GM23338 (cell line): ENCODE measurements at regions not wholly inside any gene's neighbourhood (a gene's known extent, or its start where the extent isn't known, plus 50 kb on each side); places are given as distances from the start of the nearest gene placed in this dataset.

ENCODE experiments used
- ATAC-seq: fragments of 200-7000 bp; cut with Tn5 transposase; 3 replicates; pipeline ENCODE4 v1.9.1; 2020
- DNase-seq: peaks from one replicate; pipeline ENCODE4 v3.0.0-alpha.2; 2015; ENCODE audit warnings: low spot score
- H2AFZ ChIP-seq: fragments of 200-600 bp; sonication (generic); 2 replicates; pipeline ENCODE4 v1.8.0; 2016; ENCODE audit warnings: antibody characterized with exemption, mild to moderate bottlenecking, moderate library complexity
- H3F3A ChIP-seq: fragments of 200-600 bp; sonication (generic); replicated peaks from 2 replicates; pipeline ENCODE4 v1.8.0; 2017; ENCODE audit warnings: antibody characterized with exemption, mixed run types, low read depth
- H3K27ac ChIP-seq: fragments of 200-600 bp; sonication (generic); 2 replicates; pipeline ENCODE4 v1.6.1; 2016; ENCODE audit warnings: low read depth
- H3K27me3 ChIP-seq: fragments of 200-600 bp; sonication (generic); 2 replicates; pipeline ENCODE4 v1.8.0; 2016; ENCODE audit warnings: mild to moderate bottlenecking, mixed run types, moderate library complexity; ENCODE audit not compliant: insufficient read depth
- H3K36me3 ChIP-seq: fragments of 200-600 bp; sonication (generic); 2 replicates; pipeline ENCODE4 v1.8.0; 2016; ENCODE audit warnings: mild to moderate bottlenecking; ENCODE audit not compliant: insufficient read depth
- H3K4me1 ChIP-seq: fragments of 200-600 bp; sonication (generic); 2 replicates; pipeline ENCODE4 v1.8.0; 2016; ENCODE audit warnings: mild to moderate bottlenecking, moderate library complexity; ENCODE audit not compliant: insufficient read depth
- H3K4me2 ChIP-seq: fragments of 200-600 bp; sonication (generic); 2 replicates; pipeline ENCODE4 v1.7.1; 2017; ENCODE audit warnings: mixed run types
- H3K4me3 ChIP-seq: fragments of 200-600 bp; sonication (generic); 2 replicates; pipeline ENCODE4 v1.6.1; 2016; ENCODE audit warnings: mixed run types
- H3K79me2 ChIP-seq: fragments of 200-600 bp; sonication (generic); replicated peaks from 2 replicates; pipeline ENCODE4 v1.8.0; 2017; ENCODE audit warnings: mild to moderate bottlenecking; ENCODE audit not compliant: insufficient read depth
- H3K9me2 ChIP-seq: fragments of 200-600 bp; sonication (generic); 2 replicates; pipeline ENCODE4 v1.8.0; 2017; ENCODE audit not compliant: insufficient read depth
- H4K20me1 ChIP-seq: fragments of 200-600 bp; sonication (generic); replicated peaks from 2 replicates; pipeline ENCODE4 v1.8.0; 2017; ENCODE audit warnings: mild to moderate bottlenecking; ENCODE audit not compliant: insufficient read depth
- H3K27ac Mint-ChIP-seq: 2 replicates; pipeline ENCODE4 v1.8.0; 2020; ENCODE audit warnings: inconsistent platforms, mild to moderate bottlenecking, moderate library complexity, mixed read lengths
- H3K27me3 Mint-ChIP-seq: 3 replicates; pipeline ENCODE4 v1.8.0; 2022; ENCODE audit warnings: low read depth, mild to moderate bottlenecking, moderate library complexity, mixed read lengths, inconsistent platforms; ENCODE audit not compliant: insufficient read depth, poor library complexity
- H3K36me3 Mint-ChIP-seq: 3 replicates; pipeline ENCODE4 v1.8.0; 2021; ENCODE audit warnings: low read depth, mild to moderate bottlenecking, inconsistent platforms, moderate library complexity, mixed read lengths
- H3K4me1 Mint-ChIP-seq: 3 replicates; pipeline ENCODE4 v1.8.0; 2020; ENCODE audit warnings: mild to moderate bottlenecking, inconsistent platforms, mixed read lengths
- H3K4me3 Mint-ChIP-seq: 3 replicates; pipeline ENCODE4 v1.8.0; 2021; ENCODE audit warnings: moderate library complexity, mild to moderate bottlenecking, inconsistent platforms, mixed read lengths
- H3K9me3 Mint-ChIP-seq: 3 replicates; pipeline ENCODE4 v1.8.0; 2020; ENCODE audit warnings: moderate library complexity, mild to moderate bottlenecking, inconsistent platforms, mixed read lengths
- CREB1 ChIP-seq: fragments of 250-450 bp; sonication (Bioruptor Pico); IDR thresholded peaks from 2 replicates; pipeline ENCODE4 v1.5.0; 2020; ENCODE audit warnings: low read depth, mild to moderate bottlenecking, moderate library complexity
- JUNB ChIP-seq: IDR thresholded peaks from one replicate; pipeline ENCODE4 v1.6.1; 2016; ENCODE audit warnings: antibody characterized with exemption; ENCODE audit not compliant: unreplicated experiment
- NANOG ChIP-seq: IDR thresholded peaks from 2 replicates; pipeline ENCODE4 v1.6.1; 2016; ENCODE audit warnings: antibody characterized with exemption, borderline replicate concordance
- POLR2AphosphoS5 ChIP-seq: IDR thresholded peaks from 2 replicates; pipeline ENCODE4 v1.6.1; 2016; ENCODE audit warnings: antibody characterized with exemption, low read depth
- REST ChIP-seq: IDR thresholded peaks from one replicate; pipeline ENCODE4 v1.6.1; 2018; ENCODE audit warnings: antibody characterized with exemption; ENCODE audit not compliant: unreplicated experiment
- ZNF114 ChIP-seq: fragments of 250-450 bp; sonication (Bioruptor Pico); IDR thresholded peaks from 2 replicates; pipeline ENCODE4 v1.5.0; 2020; ENCODE audit warnings: mild to moderate bottlenecking, moderate library complexity
- ZNF331 ChIP-seq: fragments of 250-450 bp; sonication (Bioruptor Pico); IDR thresholded peaks from 2 replicates; pipeline ENCODE4 v1.5.0; 2020; ENCODE audit warnings: low read depth, mild to moderate bottlenecking, moderate library complexity
- ZNF462 ChIP-seq: fragments of 250-450 bp; sonication (Bioruptor Pico); IDR thresholded peaks from 2 replicates; pipeline ENCODE4 v1.5.0; 2020; ENCODE audit warnings: mild to moderate bottlenecking, moderate library complexity

- TF ChIP-seq ZNF462 (CRISPR knock-in tag): no peak
- TF ChIP-seq ZNF114 (CRISPR knock-in tag): no peak
- no peak for TF ChIP-seq NANOG
Observed at GRCh38 chr13:32938907-32939306, 77.3 kb upstream of the KL start (continued).

GRCh38 chr13:32940601-32941000 lies 75.6 kb upstream of the KL start:
- peaks cover 4% of the 10 kb centered on the region; the same call in 1 of the 3 replicates for H3K9me3 Mint-ChIP-seq
- DNase-seq: no peak
- no peaks in the 10 kb centered on the region for H3K36me3 Mint-ChIP-seq
- no peaks in the 10 kb centered on the region for H3F3A ChIP-seq
- H3K9me2 ChIP-seq: no peaks in the 10 kb centered on the region; the same call in none of the 2 replicates
- no peaks in the 10 kb centered on the region for H3K79me2 ChIP-seq
- no peak for TF ChIP-seq ZNF331 (CRISPR knock-in tag)
- TF ChIP-seq NANOG: no peak
- no peak for TF ChIP-seq REST
- no peak for TF ChIP-seq JUNB
- no peak for TF ChIP-seq POLR2AphosphoS5
- no peak for TF ChIP-seq CREB1 (CRISPR knock-in tag)
- TF ChIP-seq ZNF114 (CRISPR knock-in tag): no peak
- H3K4me2 ChIP-seq: no peak overlapping the region
- no peaks in the 10 kb centered on the region for H3K4me1 Mint-ChIP-seq
- H3K27ac Mint-ChIP-seq: no peak overlapping the region
- no peak for ATAC-seq
- no peaks in the 10 kb centered on the region for H4K20me1 ChIP-seq
- H3K4me1 ChIP-seq: no peaks in the 10 kb centered on the region
- no peak overlapping the region for H3K4me3 Mint-ChIP-seq
- no peak overlapping the region for H2AFZ ChIP-seq
- H3K27me3 Mint-ChIP-seq: no peaks in the 10 kb centered on the region
- no peak overlapping the region for H3K27ac ChIP-seq
- H3K27me3 ChIP-seq: no peaks in the 10 kb centered on the region
- no peaks in the 10 kb centered on the region for H3K36me3 ChIP-seq
- no peak overlapping the region for H3K4me3 ChIP-seq
